ENCODE measurements at regions not wholly inside any gene's neighbourhood (a gene's known extent, or its start where the extent isn't known, plus 50 kb on each side); places are given as distances from the start of the nearest gene placed in this dataset.

GRCh38 chr17:20733923-20734322, 154.4 kb downstream of the CDRT15L2 start:
- TF ChIP-seq POLR2A (IDR thresholded peaks at IDR 0.05; ENCODE audit: low read length) (no peak), GATA1 (IDR thresholded peaks at IDR 0.05; ENCODE audit: low read depth, low read length) (no peak)

Measured in erythroblast (primary cell).